Epidermal melanocyte (primary cell): ENCODE measurements at regions not wholly inside any gene's neighbourhood (a gene's known extent, or its start where the extent isn't known, plus 50 kb on each side); places are given as distances from the start of the nearest gene placed in this dataset.

Source experiments
- DNase-seq: peaks from one replicate; pipeline ENCODE4 v3.0.0; 2011; ENCODE audit warnings: low spot score; ENCODE audit not compliant: insufficient read length

- no peak for DNase-seq
Observed at GRCh38 chr16:85373741-85374570, 239.2 kb upstream of the GSE1 start.

- no peak for DNase-seq
Observed at GRCh38 chr16:85374571-85374872, 238.6 kb upstream of the GSE1 start.

- no peak for DNase-seq
Observed at GRCh38 chr16:85375282-85375681, 237.8 kb upstream of the GSE1 start.

- DNase-seq, result no peak
Observed at GRCh38 chr16:85376292-85377095, 236.6 kb upstream of the GSE1 start.

GRCh38 chr16:85377388-85378144 lies 235.6 kb upstream of the GSE1 start:
- DNase-seq, result no peak

- DNase-seq, result no peak
Observed at GRCh38 chr16:85378145-85379040, 234.7 kb upstream of the GSE1 start.

- DNase-seq, result no peak
Observed at GRCh38 chr16:85379041-85380001, 233.8 kb upstream of the GSE1 start.

GRCh38 chr16:85380002-85380395 lies 233.1 kb upstream of the GSE1 start:
- no peak for DNase-seq

- DNase-seq, result no peak
Observed at GRCh38 chr16:85380905-85381737, 232.0 kb upstream of the GSE1 start.

- DNase-seq, result no peak
Observed at GRCh38 chr16:85381738-85382592, 231.2 kb upstream of the GSE1 start.

GRCh38 chr16:85382717-85383118 lies 230.4 kb upstream of the GSE1 start:
- DNase-seq, result no peak

- DNase-seq, result no peak
Observed at GRCh38 chr16:85383836-85384832, 229.0 kb upstream of the GSE1 start.

- no peak for DNase-seq
Observed at GRCh38 chr16:85384833-85385462, 228.2 kb upstream of the GSE1 start.

- no peak for DNase-seq
Observed at GRCh38 chr16:85385463-85386331, 227.4 kb upstream of the GSE1 start.

GRCh38 chr16:85386467-85387170 lies 226.5 kb upstream of the GSE1 start:
- no peak for DNase-seq
